GM21576 (cell line): ENCODE measurements at regions not wholly inside any gene's neighbourhood (a gene's known extent, or its start where the extent isn't known, plus 50 kb on each side); places are given as distances from the start of the nearest gene placed in this dataset.

Experiments used
- ATAC-seq: cut with Tn5 transposase; IDR thresholded peaks from one replicate; pipeline ENCODE4 v1.9.1; 2021; ENCODE audit warnings: mild to moderate bottlenecking, moderate library complexity; ENCODE audit not compliant: unreplicated experiment

DNA sequence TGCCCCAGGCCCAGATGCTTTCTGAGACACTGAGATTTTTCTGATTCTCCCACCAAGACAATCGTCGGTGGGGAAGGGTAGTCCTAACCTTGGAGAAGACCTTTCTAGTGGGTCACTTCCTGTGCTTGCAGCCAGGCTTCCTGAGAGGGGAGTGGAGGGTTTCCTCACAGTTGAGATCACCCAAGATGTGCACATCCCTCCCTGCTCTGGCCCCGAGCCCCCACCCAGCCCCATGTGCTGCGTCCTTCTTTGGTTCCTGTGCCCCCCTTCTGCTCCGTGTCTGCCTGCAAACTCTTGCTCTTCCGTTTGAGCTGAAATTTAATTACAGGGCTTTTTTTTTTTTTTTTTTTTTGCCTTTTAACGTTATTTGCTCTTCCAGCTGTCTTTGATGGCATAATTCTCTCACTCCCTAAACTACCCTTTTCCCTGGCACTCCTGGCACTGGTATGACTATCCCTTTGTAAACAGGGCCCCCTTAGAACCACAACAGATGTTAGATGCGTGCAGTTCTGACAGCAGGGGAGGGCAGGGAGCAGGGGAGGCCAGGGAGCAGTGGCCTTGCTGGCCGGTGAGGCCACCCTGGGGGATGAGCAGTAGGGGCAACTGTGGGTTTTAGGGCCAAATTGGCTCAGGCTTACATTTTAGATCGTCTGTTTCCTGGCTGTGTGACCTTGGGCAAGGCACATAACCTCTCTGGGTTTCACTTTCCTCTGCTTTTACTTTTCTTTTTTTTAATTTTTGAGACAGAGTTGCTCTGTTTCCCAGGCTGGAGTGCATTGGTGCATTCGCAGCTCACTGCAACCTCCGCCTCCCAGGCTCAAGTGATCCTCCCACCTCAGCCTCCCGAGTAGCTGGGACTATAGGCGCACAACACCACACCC, 144.5 kb downstream of the PHETA1 start:
- no peak for ATAC-seq

DNA sequence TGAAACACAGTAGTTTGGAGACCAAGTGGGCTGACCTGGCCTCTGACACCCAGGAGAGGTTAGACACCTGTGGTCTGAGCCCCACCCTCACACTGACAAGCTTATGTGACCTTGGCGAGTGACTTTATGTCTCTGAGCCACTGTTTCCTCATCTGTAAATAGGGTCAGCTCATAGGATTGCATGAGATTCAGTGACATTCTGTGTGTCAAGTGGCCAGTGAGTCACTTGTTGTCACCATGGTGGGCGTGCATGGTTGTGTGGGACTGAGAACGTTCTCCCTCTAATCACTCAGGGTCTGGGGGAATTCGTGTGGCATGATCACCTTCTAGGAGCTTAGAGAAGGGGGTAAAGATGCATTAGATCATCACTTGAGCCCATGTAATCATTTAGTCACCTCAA, 146.4 kb downstream of the PHETA1 start:
- ATAC-seq, result no peak

DNA sequence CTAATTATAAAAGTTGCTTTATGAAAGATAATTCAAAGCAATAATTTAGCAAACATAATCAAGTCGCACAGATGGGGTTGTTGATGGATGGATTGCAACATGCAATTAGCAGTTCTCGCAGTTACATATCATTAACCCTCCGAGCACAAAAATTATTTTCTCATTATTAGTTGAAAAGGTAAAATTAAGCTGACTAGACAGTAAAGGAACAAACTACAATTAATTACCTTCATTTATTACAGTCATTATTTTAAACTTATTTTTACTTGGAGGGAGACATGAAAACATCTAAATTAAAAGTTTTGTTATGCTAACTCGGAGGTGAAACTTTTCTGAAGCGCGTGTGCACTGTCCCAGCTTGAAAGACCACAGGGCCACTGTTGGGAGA, 146.9 kb downstream of the PHETA1 start:
- ATAC-seq, result no peak

DNA sequence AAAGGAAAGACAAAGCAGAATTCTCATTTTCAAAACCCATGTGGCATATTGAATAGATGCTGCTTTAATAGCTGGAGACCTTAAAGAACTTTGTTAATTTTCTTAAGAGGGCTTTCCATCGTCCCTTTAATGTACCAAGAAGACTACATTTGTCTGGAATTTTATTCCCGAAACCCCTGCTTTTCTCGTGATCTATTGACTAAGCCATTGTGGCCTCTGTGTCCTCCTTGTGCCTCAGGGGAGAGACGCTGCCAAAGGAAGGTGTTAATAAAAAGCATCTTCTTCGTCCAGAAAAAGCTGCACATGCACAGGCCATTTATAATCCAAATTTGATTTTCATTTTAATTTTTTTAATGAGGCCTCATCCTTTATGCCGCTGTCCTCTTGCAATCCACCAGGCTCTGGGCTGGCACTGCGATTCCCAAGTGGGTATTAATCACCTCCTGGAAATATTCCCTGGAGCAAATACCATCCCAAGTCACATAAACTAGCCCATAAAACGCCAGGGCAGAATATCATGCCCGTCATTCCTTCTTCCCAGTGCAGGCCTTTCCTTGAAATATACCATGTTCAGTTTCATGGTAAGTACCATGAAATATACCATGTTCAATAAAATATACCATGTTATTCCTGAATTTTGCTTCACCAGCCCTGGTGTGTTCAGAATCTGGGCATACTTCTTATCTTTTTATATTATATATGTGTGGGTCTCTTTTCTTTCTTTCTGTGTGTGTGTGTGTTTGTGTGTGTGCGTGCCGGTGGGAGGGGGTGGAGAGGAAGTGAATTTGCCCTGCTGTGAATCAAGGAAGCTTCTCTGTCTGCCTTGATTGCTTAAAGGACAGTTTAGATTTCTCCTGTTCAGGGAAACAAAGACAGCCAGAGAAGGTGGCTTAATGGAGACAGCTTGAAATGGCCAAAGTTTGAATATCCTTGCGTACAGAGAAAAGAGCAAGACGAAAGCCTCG, 147.6 kb downstream of the PHETA1 start:
- ATAC-seq, result no peak

DNA sequence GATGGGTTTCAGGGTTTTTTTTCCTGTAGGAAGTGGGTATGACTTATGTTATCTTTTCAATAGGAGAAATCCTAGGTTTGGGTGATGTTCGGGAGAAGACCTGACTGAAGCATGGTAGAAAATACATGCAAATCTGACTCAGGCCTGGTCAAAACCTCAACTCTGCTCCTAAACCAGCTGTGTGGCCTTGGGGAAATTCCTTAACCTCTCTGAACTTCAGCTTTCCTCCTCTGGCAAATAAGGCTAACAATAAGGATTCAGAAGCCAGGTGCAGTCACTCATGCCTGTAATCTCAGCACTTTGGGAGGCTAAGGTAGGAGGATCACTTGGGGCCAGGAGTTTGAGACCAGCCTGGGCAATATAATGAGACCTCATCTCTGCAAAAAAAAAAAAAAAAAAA, 148.5 kb downstream of the PHETA1 start:
- no peak for ATAC-seq

DNA sequence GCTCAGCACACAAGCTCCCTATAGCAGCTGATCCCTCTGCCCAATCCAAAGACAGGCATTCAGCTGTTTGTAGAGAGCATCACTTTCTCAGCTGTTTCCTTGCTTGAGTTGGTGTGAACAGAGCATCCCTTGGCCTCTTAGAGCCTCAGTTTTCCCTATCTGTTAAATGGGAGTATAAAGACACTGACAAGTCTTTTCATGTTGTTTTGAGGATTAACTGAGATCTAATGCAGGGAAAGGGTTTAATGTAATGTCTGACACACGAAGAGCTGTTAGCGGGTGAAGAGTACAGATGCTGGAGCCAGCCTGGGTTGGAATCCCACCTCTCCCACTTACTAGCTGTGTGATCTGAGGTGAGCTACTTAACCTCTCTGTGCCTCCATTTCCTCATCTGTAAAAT, 149.5 kb downstream of the PHETA1 start:
- ATAC-seq, result no peak

DNA sequence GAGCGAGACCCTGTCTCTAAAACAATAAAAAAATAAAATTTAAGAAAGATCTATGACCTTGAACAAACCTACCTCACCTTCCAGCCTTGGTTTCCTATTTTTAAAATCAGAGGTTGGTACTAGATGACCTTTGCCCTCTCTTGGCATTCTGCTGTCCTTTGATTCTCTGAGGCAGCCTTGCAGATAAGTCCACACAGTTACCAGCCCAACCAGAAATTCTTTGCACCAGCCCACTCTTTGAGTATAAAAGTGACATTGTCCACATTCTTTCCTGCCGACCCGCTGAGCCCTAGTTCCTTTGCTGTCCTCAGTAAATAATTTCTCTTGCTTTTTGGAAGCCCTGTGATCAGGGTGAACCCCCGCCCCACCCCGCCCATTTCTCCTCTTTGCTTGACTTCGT, 150.4 kb downstream of the PHETA1 start:
- no peak for ATAC-seq

DNA sequence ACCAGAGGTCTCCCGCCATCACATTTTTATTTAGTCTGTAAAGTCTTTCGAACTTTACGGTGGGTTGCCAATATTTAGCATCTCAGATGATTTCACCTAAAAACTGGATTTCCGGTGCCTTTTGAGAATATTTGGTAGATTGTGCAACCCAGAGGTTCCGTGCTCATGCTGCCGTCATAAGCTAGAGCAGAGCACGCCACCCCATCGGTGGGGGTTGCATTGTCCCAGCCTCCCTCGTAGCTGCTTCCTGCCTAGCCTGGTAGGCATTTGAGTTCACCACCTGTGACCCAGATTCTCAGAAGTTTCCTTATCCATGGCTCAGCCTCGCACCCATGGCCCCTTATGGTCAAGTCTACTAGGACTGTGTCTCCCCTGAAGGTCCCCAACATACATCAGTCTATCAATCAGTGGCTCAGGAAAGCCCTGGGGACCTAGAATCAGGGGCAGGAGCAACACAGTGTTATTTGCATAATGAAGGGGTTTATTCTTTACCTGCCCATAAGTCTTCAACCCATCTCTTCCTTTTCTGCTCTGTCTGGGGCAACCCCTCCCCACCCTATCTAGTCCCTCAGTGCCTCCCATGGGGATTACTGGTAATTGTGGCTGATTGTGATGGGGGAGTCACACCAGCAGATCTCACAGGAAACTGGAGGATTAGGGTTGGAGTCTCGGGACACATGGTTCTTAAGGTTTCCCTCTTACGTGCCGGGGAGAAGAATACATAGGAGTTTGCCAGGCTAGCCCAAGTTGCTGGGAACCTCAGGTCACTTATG, 152.3 kb downstream of the PHETA1 start:
- no peak for ATAC-seq

DNA sequence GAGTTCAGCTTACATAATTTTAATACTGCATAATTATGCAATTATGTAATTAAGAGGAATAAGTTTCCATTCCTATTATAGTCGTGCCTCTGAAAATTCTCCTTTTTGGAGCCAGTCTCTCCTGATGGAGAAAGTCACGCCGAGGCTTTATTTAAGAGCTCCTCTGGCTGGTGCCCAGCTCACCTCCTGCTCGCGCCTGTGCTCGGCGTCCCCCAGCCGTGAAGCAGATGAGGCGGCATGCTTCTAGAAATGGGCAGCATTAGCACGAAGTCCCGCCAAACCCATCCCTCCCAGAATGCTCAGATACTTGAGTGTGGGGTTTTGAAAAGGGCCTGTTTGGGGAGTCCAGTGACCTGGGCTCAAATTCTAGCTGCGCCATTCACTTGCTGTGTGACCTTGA, 153.0 kb downstream of the PHETA1 start:
- ATAC-seq, result no peak

DNA sequence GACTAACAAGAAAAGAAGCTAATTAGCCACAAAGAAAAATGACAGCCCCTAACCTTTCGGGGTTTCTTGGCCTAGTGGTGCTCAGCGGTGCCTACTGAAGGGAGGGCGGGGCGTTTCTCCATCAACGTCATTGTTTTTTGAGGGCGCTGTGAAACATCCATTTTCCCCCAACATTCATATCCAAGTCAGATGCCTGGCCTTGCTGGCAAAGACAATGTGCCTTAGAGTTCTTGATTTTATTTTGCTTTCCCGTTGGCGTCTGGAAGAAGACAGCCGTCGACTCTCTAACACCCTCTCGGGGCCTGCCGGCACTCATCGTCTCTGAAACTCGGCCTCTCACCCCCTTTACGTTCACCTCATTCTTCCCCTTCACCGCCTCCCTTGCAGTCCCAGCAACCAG, 154.5 kb downstream of the PHETA1 start:
- ATAC-seq, result no peak

DNA sequence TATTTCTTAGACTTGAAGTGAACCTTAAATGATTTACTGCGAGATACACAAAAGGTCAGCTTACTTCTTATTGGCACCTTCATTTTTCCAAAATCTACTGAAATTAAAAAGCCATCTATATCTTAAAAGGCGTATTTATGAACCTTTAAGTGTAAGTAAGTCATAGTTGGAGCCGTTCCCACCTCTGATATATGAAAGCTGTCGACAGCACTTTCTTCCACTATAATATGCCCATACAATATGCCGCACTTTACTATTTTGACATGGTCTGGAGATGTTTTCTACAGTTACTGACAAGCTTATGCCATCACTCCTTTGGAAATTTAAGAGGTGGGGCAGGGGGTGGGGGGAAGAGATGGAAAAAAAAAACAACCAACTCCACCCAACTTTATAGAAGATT, 155.3 kb downstream of the PHETA1 start:
- ATAC-seq, result no peak

DNA sequence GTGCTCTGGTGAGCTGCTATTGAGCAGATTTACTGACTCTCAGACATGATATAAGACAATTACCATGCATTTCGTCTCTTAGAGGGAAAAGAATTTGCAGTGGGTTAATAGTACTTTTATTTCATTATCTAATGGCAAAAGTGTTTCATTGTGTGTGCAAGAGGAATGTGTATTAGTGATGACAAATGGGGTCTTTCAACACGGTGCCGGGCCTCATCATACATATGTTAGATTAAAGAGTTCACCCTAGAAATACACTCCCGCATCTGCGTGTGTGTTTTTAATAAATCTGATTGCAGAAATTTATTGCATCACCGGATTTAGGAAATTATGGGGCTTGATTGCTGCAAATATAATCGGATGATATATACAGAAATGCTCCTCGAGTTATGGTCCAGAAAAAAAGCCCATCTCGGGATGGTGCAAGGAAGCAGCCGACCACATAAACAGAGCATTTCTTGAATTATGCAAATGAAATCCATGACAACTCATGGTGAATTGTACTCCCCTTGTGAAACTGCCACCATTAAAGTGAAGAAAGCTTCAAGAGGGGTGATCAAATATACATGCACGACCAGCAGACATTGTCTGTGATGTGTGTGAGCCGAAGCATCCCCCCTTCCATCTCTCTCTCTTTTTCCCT, 156.0 kb downstream of the PHETA1 start:
- ATAC-seq, result no peak

DNA sequence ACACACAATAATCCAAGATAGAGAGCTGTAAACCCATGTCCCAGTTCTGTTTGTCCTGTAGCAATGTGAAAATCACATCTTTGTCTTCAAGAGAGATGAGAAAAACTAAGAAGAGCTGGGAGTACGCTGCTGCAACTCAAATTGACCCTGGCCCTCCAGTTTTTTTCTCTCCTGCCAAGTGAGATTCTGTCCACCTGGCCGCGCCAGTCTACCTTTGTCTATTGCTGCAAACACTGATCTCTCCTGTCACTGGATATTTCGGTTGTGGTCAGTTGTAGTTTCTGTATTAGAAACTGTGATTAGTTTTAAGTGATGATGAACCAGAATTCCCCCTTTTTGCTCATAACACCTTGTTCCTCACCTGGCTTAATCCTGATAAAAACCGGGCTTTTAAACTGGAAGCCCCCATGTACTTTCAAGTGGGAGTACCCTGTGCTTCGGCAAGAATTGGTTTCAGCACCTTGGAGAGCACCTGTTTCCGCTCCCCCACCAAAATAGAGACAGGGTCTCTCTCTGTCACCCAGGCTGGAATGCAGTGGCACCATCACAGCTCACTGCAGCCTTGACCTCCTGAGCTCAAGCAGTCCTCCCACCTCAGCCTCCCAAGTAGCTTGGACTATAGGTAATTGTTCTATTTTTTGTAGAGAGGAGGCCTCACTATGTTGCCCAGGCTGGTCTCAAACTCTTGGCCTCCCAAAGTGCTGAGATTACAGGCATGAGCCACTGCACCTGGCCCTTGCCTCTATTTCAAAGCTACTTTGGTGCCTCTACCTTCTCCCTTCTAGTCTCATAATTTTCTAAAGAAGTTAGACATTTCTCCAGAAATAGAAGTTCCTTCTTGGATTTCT, 156.8 kb downstream of the PHETA1 start:
- no peak for ATAC-seq

DNA sequence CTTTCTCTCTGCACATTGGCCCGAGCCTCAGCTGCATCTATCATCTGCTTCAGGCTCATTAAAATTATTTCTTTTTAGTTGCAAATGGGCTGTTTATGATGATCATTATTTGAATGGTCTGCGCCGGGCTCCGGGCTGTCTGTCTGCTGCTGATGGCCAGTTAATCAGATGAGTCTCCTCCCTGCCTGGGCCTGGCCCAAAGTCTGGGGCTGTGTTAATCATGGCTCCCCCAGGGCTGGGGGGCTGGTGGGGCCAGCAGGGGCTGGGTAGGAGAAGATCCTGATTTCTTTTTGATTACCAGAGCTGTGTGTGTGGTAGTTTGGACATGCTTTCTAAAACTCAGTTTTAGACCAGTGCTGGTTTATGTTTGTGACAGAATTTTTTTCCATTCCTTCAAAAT, 159.1 kb downstream of the PHETA1 start:
- no peak for ATAC-seq

DNA sequence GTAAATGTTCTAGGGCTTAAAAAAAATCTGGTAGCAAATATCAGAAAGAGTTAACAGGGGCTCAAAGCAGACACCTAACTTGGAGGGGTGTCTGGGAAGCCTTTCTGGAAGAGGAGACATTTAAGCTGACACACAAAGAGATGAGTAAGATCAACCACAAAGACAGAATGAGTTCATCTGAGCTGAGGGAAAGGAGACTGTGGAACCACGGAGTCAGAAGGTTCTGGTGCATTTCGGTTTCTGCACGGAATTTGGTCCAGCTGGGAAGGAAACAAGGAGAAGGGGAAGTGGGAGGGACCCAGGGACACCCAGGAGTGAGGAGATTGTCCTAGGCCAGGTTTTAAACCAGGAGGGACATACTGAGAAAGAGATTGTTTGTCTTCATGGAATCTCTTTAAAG, 161.1 kb downstream of the PHETA1 start:
- no peak for ATAC-seq

DNA sequence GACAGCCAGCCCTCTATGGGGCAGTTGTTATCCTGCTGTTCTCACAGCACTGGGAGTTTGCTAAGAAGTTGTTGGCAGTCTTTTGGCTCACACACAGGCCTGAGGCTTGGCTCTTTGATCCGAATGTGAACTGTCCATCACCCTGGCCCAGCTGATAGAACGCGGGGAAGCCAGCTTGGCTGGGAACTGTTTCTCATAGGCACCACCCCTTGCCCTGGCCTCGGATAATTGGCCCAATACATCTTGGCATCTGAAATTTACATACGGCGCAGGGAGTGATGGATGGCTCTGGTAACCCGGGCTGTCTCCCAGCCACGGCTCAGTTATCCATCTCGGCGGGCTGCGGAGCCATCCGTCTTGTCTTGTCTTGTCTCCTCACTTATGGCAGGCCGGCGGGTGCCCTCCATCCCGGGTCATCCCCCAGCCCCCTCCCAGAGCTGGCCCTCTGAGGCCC, 164.1 kb downstream of the PHETA1 start:
- no peak for ATAC-seq

DNA sequence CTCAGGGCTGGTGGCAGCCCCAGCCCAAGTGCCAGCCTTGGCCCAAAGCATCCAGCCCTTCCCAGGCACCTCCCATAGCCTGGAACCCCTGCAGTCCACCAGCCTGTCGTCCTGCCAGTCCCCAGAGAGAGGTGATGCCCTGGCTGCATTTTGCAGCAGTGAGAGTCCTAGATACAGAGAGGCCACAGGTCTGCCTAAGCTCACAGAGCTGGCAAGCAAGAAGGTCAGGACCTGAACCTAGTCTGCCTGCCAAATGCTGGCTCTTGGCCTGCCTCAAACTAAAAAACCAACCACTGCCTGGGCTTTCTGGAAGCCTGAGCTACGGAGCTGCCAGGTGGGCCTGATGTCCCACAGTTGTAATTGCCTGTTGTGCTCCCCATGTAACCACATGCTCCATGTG, 164.9 kb downstream of the PHETA1 start:
- ATAC-seq, result no peak

DNA sequence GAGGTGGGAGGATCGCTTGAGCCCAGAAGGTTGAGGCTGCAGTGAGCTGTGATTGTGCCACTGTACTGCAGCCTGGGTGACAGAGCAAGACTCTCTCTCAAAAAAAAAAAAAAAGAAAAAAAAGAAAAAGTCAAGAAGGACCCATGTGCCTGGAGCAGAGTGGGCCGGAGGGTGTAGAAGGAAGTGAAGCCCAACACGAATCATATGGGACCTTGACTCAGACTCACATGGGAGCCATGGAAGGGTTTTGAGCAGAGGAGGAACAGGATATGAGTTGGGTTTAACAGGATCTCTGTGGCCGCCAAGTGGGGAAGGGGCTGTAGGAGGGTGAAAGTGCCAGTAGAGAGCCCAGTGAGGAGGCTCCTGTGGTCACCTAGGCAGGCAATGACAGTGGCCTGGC, 165.4 kb downstream of the PHETA1 start:
- ATAC-seq, result no peak

DNA sequence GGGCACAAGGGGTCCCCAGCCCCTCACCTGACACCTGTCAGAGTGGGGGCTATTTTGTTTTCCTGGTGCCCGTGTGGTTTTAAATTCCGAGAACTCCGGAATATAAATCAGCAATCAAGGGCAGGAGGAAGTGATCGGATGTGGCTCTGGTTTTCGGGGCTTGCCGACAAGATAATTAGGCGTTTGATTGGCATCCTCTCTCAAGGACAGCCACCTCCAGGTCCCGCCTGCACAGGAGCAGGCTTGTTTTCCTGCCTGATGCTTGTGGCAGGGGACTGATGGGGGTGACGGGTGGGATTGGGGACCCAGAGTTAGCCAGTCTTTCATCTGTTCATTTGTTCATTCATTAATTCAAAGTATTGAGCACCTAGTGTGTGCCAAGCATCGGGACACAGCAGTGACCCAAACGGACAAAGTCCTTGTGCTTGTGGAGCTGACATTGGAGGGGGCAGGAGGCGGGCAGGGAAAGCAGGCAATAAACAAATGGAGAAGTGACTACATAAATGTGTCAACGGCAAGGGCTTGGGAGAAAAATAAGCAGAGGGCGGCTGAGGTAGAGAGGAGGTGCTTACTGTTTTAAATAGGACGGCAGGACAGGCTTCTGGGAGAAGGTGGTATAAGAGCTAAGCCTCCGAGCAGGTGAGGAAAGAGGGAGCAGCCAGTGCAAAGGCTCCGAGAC, 166.5 kb downstream of the PHETA1 start:
- ATAC-seq, result no peak
